Inflammatory macrophage (primary cell): ENCODE measurements at regions not wholly inside any gene's neighbourhood (a gene's known extent, or its start where the extent isn't known, plus 50 kb on each side); places are given as distances from the start of the nearest gene placed in this dataset.
A peak's percentile ranks its signal among the peaks of the same experiment; 100 is the strongest.
"Not testable (repeated sequence)": the region's sequence is repeated elsewhere in the genome, so short reads cannot be mapped to it uniquely, and the experiment has no call there.

Experiments used
- DNase-seq, 2 donors: peaks; one replicate each; pipeline ENCODE4 v3.0.0-alpha.2; 2020 to 2022

DNA sequence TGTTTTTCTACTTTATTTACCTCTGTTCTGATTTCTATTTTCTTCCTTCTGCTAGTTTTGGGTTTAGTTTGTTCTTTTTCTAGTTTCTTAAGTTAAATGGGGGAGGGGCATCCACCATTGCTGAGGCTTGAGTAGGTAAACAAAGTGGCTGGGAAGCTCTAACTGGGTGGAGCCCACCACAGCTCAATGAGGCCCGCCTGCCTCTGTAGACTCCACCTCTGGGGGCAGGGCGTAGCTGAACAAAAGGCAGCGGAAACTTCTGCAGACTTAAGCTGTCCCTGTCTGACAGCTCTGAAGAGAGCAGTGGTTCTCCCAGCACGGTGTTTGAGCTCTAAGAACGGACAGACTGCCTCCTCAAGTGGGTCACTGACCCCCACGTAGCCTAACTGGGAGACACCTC lies 316.7 kb downstream of the RPLP1 start:
- DNase-seq, result not testable (repeated sequence)

DNA sequence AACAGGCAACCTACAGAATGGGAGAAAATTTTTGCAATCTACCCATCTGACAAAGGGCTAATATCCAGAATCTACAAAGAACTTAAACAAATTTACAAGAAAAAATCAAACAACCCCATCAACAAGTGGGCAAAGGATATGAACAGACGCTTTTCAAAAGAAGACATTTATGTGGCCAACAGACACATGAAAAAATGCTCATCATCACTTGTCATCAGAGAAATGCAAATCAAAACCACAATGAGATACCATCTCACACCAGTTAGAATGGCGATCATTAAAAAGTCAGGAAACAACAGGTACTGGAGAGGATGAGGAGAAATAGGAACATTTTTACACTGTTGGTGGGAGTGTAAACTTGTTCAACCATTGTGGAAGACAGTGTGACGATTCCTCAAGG lies 321.6 kb downstream of the RPLP1 start:
- not testable (repeated sequence) for DNase-seq

DNA sequence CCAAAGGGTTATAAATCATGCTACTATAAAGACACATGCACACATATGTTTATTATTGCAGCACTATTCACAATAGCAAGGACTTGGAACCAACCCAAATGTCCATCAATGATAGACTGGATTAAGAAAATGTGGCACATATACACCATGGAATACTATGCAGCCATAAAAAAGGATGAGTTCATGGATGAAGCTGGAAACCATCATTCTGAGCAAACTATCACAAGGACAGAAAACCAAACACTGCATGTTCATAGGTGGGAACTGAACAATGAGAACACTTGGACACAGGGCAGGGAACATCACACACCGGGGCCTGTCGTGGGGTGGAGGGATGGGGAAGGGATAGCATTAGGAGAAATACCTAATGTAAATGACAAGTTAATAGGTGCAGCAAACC lies 322.1 kb downstream of the RPLP1 start:
- DNase-seq, result not testable (repeated sequence)

DNA sequence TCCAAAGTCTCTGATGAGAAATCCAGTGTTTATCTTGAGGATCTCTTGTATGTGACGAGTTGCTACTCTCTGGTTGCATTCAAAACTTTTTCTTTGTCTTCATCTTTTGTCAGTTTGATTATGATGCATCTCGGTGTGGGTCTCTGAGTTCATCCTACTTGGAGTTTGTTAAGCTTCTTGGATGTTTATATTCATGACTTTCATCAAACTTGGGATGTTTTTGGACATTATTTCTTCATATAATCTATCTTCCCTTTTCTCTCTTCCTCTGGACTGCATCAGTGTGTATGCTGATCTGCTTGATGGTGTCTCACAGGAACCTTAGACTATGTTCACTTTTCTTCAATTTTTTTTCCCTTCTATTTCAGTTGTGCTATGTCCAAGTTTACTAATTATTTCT lies 320.4 kb downstream of the TLE3 start:
- DNase-seq, result no peak

DNA sequence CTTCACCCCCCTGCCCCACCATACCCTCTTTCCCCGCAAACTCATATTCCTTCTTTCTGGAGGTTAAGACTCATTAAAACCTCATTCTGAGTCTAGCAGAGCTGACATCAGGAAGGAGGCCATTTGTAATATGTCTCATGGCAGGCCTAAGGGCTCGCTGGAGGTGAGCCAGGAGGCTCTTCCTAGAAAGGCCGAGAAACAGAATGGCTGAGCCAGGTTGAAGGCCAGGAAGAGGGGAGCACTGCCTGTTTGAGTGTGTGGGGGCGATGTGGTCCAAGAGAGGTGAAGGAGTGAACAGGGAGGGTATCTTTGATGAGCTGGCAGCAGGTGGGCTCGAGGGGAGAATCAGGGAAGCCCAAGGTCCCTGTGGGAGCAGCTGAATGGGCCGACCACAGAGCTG lies 317.3 kb downstream of the TLE3 start:
- no peak for DNase-seq

DNA sequence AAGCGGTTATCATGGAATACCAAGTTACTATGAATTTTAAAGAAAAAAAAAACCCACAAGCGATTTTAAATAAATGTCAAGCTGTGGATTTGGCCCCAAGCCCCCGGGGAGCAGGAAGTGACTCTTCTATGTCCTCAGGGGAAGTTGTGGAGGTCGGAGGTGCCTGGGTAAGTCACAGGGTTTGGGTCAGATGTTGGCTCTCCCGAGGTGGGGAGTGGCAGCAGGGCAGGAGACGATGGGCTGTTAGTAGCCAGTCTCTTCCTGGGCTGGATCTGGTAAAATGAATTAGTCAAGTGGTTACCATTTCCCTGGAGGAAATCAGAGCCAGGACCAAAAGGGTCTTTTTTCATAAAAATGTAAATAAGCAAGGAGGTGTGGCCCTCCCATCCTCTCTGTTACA lies 316.7 kb downstream of the TLE3 start:
- DNase-seq, result peak; percentile 17 to 43

DNA sequence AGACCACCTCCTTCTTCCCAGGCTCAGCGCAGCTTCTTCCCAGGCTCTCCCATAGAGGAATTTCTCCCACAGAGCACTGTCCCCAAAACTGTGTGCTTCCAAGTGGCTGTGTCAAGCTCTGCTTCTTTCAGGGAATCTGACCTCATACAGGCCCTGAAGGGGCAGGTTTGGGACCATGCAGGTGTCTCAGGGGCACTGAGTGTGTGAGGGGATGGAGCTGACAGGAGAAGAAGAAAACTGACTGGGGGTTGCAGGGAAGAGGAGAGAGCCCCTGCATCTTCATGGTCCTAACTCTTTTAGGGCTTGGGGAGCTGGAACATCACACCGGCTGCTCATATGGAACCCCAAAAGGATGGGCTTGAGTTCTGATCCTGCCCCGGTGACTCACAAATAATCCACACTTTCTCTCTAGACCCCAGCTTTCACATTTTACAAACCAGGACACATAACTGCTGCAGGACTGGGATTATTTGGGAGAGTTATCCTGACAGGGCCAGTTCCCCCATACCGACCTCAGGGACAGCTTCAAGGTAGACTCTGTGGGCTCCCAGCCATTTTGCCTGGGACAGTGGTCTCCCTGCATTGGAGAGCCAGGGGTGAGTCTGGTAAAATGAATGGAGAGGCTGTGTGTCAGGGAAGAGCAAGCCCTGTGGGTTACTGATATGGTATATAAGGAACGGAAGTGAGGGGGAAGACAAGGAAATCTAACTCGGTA lies 316.1 kb downstream of the TLE3 start:
- DNase-seq, result no peak

DNA sequence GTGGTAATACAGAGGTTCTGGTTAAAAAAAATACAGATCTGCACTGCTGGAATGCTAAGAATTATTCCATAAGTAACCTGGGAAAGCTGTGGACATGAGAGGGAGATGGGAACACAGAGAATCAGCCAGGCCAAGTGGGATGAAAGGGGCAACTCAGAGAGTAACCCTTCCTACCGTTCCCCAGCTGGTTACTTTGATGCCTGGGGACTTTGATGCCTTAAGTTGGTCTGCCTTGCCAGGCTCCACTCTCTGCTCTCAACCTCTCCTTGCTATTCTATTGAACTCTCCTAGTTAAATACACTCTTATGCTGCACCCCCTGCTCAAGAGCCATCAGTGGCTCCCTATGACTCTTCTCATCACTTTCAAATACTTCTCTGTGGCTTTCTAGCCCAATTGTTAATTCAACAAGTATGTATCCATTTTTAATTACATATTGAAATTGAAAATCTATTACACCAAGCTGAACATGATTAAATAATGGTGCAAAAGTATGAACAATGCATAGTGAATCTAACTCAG lies 315.5 kb downstream of the TLE3 start:
- no peak for DNase-seq

DNA sequence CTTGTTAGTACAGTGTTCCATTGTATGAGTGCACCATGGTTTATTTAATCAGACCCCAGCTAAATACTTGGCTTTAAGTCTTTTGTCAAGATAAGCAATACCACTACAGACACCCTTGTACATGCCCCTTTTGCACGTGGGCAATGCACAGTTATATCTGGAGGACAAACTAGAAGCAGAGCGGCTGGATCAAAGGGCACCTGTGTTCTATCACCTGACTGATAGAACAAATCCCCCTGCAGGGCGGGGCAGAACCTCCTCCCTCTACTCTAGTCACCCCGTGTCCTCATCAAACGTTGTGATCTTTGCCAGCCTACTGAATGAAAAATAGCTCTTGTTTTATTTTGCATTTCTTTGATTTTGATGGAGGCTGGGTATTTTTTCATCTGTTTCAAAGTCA lies 314.9 kb downstream of the TLE3 start:
- no peak for DNase-seq

DNA sequence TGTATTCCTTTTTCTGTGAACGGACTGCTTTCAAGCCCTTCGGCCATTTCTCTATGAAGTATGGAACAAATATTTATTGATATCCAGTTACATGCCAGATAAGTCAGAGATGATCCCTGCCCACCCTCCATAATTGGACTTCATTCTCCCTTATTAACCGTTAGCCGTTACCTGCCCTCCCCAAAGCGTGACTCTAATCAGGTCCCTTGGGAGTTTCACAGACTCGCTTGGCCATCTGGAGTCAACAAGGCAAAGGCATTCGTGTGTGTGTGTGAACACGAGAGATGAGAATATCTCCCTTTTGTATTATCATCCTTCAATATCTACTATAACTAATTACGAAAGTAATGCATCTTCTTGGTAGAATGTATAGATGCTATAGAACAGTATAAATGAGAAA lies 314.5 kb downstream of the TLE3 start:
- no peak for DNase-seq

DNA sequence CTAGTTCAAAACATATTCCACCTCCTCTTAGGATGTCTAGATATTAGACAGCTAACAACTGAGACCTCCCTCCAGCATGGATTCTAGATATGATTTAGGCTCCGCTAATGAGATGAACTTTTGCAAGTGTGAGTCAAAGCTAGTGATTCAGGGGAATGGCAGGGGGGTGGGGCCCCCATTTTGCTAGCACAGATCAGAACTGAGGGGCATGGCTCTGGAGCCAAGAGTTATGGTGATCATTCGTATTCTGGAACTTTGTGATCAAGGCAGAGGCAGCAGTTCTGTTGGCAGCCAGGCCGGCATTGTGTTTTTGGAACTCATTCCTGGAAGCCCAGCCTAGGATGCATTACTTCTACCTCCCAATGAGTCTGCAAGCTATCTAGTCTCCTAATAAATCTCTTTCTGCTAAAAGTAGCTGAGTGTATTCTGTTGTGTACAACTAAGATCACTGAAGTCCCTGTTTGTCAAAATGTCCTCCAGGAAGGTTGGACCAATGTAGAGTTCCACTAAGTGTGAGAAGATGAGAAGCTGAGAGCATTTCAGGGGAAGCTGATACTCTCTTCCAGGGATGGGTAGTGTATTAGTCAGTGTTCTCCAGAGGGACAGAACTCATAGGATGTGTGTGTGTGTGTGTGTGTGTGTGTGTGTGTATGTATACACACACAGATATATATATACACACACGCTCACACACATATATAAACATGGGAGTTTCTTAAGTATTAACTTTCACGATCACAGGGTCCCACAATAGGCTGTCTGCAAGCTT lies 312.7 kb downstream of the TLE3 start:
- no peak for DNase-seq

DNA sequence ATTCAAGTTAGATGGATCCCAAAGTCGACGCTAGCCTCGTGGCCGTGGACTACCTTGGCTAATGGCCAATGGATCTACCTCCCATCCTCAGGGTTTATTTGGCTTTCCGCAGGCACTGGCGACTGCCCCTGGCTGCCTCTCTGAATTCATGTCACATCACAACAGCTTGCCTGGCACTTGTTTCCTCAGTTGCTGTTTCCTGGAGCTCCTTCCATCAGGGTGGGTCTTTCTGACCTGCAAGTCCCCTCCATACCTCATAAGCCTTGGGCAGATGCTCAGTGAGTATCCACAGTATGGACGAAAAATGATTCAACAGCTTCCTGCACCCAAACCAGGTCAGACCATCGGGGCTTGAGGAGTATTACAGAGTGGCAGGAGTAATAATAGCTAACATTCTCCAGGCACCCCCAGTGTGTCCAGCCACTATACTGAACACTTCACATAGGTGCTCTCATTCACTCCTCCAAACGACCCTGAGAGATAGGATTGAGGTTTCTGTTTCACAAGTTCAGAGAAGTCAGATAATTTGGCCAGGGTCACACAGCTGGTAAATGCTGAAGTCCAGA lies 311.5 kb downstream of the TLE3 start:
- DNase-seq, result no peak

DNA sequence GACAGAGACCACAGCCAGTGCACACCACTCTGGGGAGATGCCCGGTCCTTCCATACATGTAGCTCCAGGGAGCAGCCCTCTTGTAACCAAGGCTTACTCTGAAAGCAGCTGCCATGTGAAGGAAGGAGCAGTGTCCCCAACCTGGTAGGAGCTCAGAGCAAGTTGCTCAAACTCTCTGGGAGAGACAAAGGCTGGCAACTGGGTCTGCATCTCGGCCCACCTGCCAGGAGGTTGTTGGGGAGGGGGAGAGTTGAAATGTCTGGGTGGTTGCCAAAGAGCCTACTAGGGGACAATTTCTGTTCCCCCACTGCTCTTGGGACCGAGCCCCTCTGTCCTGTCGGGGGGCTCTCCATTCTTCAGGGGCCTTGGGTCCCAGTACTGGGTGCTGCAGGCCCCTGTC lies 309.9 kb downstream of the TLE3 start:
- no peak for DNase-seq

DNA sequence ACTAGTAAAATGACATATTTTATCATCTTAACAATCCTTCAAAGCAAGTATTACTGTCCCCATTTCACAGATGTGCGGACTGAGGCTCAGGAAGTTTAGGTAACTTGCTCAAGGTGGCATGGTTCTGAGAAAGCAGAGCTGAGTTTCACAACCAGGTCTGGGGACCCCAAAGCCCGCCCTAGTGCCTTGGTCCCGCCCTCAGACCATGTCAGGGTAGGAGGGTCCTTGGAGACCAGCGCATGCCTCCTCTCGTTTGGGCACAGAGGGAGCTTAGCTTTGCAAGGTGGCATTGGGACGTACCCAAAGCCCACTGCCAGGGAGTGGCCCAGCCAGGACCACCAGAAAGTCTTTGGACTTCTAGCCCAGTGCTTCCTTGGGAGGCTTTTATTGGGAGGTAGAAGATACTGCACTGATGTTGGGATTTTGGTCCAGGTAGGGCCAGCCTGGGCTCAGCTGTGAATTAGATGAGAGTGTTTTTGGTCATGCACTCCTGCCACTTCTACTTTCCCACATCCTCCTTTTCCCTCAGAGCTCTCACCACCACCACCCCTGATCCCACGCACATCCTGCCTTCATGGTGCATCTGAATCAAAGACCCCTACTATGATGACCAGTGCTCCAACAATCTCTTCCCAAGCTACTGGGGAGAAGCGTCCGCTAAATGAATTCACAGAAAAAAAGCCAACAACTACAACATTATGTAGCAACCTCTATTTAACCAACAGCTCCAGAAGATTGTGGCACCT lies 307.9 kb downstream of the TLE3 start:
- DNase-seq, result no peak

DNA sequence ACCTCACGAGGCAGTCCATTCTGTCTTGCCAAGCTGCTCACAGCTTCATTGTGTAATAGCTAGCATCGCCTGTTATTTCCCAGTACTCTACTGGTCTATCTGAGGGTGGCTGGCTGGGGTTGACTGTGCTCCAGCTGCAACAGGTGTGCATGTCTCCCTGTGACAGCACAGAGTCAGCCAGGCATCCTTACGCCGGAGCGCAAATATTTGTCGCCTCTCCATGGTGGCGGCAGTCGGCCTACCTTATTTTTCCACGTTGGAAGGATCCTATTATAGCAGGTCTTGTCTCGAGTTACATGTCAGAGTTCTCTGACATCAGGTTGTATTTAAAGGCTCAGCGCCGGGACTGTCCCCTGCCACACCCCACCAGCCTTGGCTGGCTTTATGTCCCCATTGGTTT lies 307.1 kb downstream of the TLE3 start:
- DNase-seq, result no peak

DNA sequence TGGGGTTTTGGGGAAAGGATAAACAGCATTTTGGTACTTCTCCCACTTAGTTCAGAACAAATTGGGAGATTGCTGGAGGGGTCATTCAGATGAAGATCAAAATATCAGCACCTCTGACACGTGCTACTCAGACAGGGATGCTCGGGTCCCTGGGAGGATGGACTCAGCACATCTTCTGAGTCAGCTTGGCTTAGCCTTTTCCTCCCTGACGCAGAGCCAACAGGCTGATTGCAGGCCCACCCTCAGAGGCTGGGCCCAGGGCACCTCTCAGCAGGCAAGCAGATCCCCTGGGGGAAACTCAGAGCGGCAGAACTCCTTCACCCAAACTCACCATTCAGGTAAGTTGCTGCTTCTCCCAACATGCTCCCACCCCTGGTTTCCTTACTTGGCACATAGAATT lies 304.9 kb downstream of the TLE3 start:
- no peak for DNase-seq

DNA sequence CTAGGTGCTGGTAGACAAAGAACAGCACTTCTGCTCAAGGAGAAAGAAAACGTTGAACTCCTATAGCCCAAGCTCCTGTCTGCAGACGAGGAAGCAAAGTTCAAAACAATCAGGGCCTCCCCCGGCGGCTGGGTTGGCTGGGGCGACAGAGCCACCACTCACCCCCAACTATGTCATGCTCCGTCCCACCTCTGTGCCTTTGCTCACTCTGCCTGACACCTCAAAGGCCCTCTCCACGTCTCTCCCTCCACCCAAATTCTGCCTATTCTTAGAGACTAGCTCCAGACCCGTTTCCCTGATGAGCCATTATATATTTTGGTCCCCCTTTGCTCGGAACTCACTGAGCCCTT lies 304.3 kb downstream of the TLE3 start:
- no peak for DNase-seq

DNA sequence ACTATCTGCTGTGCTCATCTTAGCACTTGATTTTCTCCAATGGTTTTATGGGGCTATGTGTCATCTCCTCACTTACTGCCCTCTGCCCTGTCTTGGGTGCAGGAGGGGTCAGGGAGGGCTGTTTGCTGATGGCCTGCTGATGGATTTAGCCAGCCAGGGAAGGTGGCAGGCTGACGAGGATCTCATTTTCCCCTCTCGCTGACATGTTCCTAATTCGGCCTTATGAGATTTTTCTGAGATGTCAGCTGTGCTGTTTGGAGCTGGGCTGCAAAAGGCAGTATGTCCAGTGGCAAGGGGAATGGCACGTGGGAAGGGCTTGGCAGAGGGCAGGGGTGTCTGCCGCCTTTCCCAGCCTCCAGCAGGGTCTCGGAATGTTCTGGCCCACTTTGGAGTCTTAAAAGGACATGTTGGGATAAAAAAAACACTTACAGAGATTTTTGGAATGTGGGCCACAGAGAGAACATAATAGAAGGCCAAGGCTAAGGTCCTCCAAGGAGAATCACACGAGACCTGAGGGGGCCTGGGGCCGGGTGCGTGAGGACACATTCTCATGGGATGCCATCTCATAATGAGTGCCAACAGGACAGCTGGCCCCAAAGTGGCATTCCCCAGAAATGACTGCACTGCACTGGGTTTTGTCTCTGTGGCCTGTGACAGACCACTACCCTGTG lies 303.8 kb downstream of the TLE3 start:
- no peak for DNase-seq

DNA sequence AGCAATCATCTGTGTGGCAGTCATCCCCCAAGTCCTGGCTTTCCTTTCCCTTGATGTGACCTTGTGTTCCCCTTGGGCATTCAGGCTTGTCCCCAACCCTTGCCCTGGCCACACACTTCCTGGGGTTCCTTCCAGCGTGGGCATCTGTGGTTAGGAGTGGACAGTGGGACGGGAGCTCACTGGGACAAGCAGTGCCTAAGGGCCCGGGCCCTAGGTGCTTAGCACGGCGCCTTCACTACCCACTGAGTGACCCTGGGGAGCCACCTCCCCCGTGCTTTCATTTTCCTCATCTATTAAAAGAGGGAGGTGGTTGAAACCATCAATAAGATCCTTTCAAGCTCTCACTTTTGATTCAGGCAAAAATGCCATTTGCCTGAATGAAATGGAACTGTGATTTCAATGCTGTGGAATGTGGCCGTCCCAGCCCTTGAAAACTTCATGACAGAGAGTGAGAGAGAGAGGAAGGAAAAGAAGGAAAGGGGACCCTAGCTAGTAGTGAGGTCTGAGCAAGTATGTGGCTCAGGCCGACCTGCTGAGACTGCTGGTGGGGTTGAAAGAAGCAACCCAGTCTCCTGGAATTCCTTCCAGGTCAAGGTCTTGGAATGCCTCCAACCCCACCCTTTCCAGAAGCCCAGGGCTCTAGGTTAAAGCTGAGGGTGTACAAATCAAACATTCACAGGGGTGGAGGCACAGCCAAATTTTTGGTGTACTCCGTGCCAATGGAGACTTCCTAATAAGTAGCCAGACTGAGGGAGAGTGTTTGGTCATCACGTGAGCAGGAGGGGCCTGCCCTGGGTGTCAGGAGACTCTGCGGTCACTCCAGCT lies 302.9 kb downstream of the TLE3 start:
- no peak for DNase-seq

DNA sequence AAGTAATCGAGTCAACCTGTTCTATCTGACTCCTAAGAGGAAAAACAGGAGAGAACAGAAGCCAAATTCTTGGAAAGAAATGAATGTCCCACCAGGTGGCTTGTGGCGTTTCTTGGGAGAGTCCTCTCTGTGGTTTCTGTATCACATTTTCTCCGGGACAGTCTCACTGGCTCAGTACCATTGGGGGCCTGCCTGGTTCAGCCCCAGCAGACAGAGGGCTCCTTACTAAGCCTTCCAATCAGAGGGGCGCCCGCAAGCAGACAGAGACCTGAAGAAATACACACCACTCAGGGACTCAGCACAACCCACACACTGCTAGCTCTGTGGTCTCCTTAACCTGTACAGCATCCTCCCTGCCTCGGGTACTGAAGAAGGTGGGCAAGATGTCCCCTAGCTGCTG lies 302.1 kb downstream of the TLE3 start:
- no peak for DNase-seq

DNA sequence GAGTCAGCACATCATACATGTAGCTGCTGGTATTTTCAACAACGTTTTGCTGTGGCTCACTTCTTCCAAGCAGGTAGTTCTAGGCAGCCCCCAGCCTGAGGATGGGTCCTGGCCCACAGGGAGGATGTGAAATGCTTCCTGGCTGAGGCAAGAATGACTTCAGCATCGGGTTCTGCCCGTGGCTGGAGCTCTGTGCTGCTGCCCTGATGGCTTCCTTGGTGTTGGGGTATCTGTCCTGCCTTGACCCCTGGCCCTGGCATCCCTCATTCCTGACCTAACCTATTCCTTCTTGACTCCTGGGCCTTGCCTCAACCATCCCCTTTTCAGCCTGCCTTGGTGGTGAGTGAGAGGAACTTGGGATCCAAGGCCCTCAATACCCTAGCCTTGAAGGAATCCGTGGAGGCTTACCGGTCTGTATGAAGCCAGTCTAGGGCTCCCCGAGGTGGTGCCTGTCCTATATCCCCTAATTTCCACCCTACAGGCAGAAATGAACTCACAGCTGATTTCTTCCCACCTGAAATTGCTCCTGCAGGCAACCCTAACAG lies 300.6 kb downstream of the TLE3 start:
- no peak for DNase-seq
